SK-N-SH treated with all-trans-retinoic acid at 6 μM for 48 hours (cell line): ENCODE measurements at regions not wholly inside any gene's neighbourhood (a gene's known extent, or its start where the extent isn't known, plus 50 kb on each side); places are given as distances from the start of the nearest gene placed in this dataset.

Experiments
- ARNTL ChIP-seq: fragments of 450-650 bp; formaldehyde crosslinking; IDR thresholded peaks from 2 replicates; pipeline ENCODE4 v1.5.0; 2020; ENCODE audit warnings: low read depth, mild to moderate bottlenecking, moderate library complexity, borderline replicate concordance
- CSDC2 ChIP-seq: fragments of 250-450 bp; sonication (Bioruptor Pico); IDR thresholded peaks from 2 replicates; pipeline ENCODE4 v1.5.0; 2020; ENCODE audit warnings: mild to moderate bottlenecking, moderate library complexity
- ESRRG ChIP-seq: fragments of 250-450 bp; sonication (Bioruptor Pico); IDR thresholded peaks from 2 replicates; pipeline ENCODE4 v1.6.1; 2021; ENCODE audit warnings: mild to moderate bottlenecking
- OSR1 ChIP-seq: fragments of 250-450 bp; sonication (Bioruptor Pico); IDR thresholded peaks from 2 replicates; pipeline ENCODE4 v1.8.0; 2022; ENCODE audit warnings: moderate library complexity, mild to moderate bottlenecking, inconsistent platforms
- RARB ChIP-seq: fragments of 250-450 bp; sonication (Bioruptor Pico); IDR thresholded peaks from 2 replicates; pipeline ENCODE4 v1.8.0; 2021; ENCODE audit warnings: mild to moderate bottlenecking, moderate library complexity
- ZFP3 ChIP-seq: fragments of 250-450 bp; sonication (Bioruptor Pico); IDR thresholded peaks from 2 replicates; pipeline ENCODE4 v1.5.0; 2020; ENCODE audit warnings: mild to moderate bottlenecking, moderate library complexity
- ZNF70 ChIP-seq: fragments of 450-650 bp; formaldehyde crosslinking; IDR thresholded peaks from 2 replicates; pipeline ENCODE4 v1.5.0; 2020; ENCODE audit warnings: mild to moderate bottlenecking, moderate library complexity
- TF ChIP-seq, protein P1 (sequence below): fragments of 250-450 bp; sonication (Bioruptor Pico); IDR thresholded peaks from 2 replicates; pipeline ENCODE4 v1.8.0; 2020; ENCODE audit warnings: mild to moderate bottlenecking, moderate library complexity, borderline replicate concordance
- TF ChIP-seq, protein P2 (sequence below): fragments of 250-450 bp; sonication (Bioruptor Pico); IDR thresholded peaks from 2 replicates; pipeline ENCODE4 v1.5.1; 2020; ENCODE audit warnings: low read depth, mild to moderate bottlenecking, moderate library complexity
- TF ChIP-seq, protein P3 (sequence below): fragments of 250-450 bp; sonication (Bioruptor Pico); IDR thresholded peaks from 2 replicates; pipeline ENCODE4 v1.5.1; 2021; ENCODE audit warnings: mild to moderate bottlenecking, moderate library complexity

DNA sequence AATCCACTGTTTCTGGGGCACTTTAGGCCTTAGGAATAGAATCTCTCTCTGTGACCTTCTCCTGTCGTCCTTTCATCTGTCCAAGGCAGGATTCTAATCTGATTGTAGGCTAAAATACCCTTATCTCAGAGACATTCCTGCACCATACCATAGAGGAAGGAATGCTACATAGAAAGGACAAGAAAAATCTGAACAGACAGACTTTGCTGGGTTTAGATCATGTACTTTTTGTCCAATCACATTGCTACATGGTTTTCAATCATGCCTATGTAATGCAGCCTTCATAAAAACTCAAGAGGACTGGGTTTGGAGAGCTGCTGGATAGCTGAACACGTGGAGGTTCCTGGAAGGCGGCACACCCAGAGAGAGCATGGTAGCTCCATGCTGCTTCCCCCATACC lies 378.5 kb upstream of the SEMA6D start:
- TF ChIP-seq, protein P1, sequence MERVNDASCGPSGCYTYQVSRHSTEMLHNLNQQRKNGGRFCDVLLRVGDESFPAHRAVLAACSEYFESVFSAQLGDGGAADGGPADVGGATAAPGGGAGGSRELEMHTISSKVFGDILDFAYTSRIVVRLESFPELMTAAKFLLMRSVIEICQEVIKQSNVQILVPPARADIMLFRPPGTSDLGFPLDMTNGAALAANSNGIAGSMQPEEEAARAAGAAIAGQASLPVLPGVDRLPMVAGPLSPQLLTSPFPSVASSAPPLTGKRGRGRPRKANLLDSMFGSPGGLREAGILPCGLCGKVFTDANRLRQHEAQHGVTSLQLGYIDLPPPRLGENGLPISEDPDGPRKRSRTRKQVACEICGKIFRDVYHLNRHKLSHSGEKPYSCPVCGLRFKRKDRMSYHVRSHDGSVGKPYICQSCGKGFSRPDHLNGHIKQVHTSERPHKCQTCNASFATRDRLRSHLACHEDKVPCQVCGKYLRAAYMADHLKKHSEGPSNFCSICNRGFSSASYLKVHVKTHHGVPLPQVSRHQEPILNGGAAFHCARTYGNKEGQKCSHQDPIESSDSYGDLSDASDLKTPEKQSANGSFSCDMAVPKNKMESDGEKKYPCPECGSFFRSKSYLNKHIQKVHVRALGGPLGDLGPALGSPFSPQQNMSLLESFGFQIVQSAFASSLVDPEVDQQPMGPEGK: no peak
- TF ChIP-seq RARB (CRISPR knock-in tag) (no peak), ARNTL (no peak), ZNF70 (CRISPR knock-in tag) (no peak), ZFP3 (CRISPR knock-in tag) (no peak), ESRRG (CRISPR knock-in tag) (no peak), CSDC2 (CRISPR knock-in tag) (no peak), OSR1 (no peak)
- TF ChIP-seq, protein P2, sequence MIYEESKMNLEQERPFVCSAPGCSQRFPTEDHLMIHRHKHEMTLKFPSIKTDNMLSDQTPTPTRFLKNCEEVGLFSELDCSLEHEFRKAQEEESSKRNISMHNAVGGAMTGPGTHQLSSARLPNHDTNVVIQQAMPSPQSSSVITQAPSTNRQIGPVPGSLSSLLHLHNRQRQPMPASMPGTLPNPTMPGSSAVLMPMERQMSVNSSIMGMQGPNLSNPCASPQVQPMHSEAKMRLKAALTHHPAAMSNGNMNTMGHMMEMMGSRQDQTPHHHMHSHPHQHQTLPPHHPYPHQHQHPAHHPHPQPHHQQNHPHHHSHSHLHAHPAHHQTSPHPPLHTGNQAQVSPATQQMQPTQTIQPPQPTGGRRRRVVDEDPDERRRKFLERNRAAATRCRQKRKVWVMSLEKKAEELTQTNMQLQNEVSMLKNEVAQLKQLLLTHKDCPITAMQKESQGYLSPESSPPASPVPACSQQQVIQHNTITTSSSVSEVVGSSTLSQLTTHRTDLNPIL: no peak
- TF ChIP-seq, protein P3, sequence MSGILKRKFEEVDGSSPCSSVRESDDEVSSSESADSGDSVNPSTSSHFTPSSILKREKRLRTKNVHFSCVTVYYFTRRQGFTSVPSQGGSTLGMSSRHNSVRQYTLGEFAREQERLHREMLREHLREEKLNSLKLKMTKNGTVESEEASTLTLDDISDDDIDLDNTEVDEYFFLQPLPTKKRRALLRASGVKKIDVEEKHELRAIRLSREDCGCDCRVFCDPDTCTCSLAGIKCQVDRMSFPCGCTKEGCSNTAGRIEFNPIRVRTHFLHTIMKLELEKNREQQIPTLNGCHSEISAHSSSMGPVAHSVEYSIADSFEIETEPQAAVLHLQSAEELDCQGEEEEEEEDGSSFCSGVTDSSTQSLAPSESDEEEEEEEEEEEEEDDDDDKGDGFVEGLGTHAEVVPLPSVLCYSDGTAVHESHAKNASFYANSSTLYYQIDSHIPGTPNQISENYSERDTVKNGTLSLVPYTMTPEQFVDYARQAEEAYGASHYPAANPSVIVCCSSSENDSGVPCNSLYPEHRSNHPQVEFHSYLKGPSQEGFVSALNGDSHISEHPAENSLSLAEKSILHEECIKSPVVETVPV (CRISPR knock-in tag): no peak
